Choroid plexus epithelial cell (primary cell): ENCODE measurements at regions not wholly inside any gene's neighbourhood (a gene's known extent, or its start where the extent isn't known, plus 50 kb on each side); places are given as distances from the start of the nearest gene placed in this dataset.

Source experiments
- DNase-seq: peaks from one replicate; pipeline ENCODE4 v3.0.0-alpha.2; 2010; ENCODE audit warnings: low read depth
- H3K4me3 ChIP-seq: 2 replicates; pipeline ENCODE4 v1.5.1; 2011; ENCODE audit warnings: low read depth, mild to moderate bottlenecking, control low read depth, low read length, moderate library complexity
- CTCF ChIP-seq: conservative IDR thresholded peaks from 2 replicates; pipeline ENCODE4 v1.5.1; 2011; ENCODE audit warnings: low read depth, mild to moderate bottlenecking, control low read depth, inconsistent platforms, low read length, moderate library complexity

- no peak for DNase-seq
- H3K4me3 ChIP-seq: no peak overlapping the region
- TF ChIP-seq CTCF: no peak
Measured at GRCh38 chr4:60019946-60020345, 1180.2 kb upstream of the ADGRL3 start.

GRCh38 chr4:60020389-60020788 lies 1179.7 kb upstream of the ADGRL3 start:
- TF ChIP-seq CTCF: no peak
- H3K4me3 ChIP-seq: no peak overlapping the region
- DNase-seq: no peak

- H3K4me3 ChIP-seq: no peak overlapping the region
- TF ChIP-seq CTCF: no peak
- no peak for DNase-seq
Measured at GRCh38 chr4:60033826-60034225, 1166.3 kb upstream of the ADGRL3 start.

GRCh38 chr4:60034361-60034760 lies 1165.8 kb upstream of the ADGRL3 start:
- DNase-seq: no peak
- H3K4me3 ChIP-seq: no peak overlapping the region
- TF ChIP-seq CTCF: no peak

GRCh38 chr4:60039908-60040307 lies 1160.2 kb upstream of the ADGRL3 start:
- TF ChIP-seq CTCF: no peak
- no peak for DNase-seq
- no peak overlapping the region for H3K4me3 ChIP-seq

GRCh38 chr4:60042231-60042652 lies 1157.9 kb upstream of the ADGRL3 start:
- no peak for TF ChIP-seq CTCF
- no peak overlapping the region for H3K4me3 ChIP-seq
- DNase-seq: no peak

- no peak for DNase-seq
- TF ChIP-seq CTCF: no peak
- no peak overlapping the region for H3K4me3 ChIP-seq
Measured at GRCh38 chr4:60042941-60043340, 1157.2 kb upstream of the ADGRL3 start.
